H9 (cell line): ENCODE measurements at regions not wholly inside any gene's neighbourhood (a gene's known extent, or its start where the extent isn't known, plus 50 kb on each side); places are given as distances from the start of the nearest gene placed in this dataset.

Experiments used
- DNase-seq: peaks from one replicate; pipeline ENCODE4 v3.0.0-alpha.2; 2017
- H2AFZ ChIP-seq: one replicate; pipeline ENCODE4 v1.6.1; 2013; ENCODE audit warnings: mild to moderate bottlenecking, low read length, control low read depth, moderate library complexity
- H2AK5ac ChIP-seq: 2 replicates; pipeline ENCODE4 v1.6.1; 2013; ENCODE audit warnings: low read length, control low read depth, mixed read lengths; ENCODE audit not compliant: insufficient read length
- H2BK120ac ChIP-seq: one replicate; pipeline ENCODE4 v1.6.1; 2013; ENCODE audit warnings: low read depth, mild to moderate bottlenecking, low read length, control low read depth, inconsistent platforms; ENCODE audit not compliant: poor library complexity, severe bottlenecking
- H2BK12ac ChIP-seq: 2 replicates; pipeline ENCODE4 v1.6.1; 2013; ENCODE audit warnings: low read length, control low read depth, mixed read lengths, low read depth; ENCODE audit not compliant: insufficient read length
- H2BK15ac ChIP-seq: 2 replicates; pipeline ENCODE4 v1.6.1; 2013; ENCODE audit warnings: low read depth, low read length, control low read depth
- H2BK20ac ChIP-seq: one replicate; pipeline ENCODE4 v1.6.1; 2013; ENCODE audit warnings: low read depth, mild to moderate bottlenecking, low read length, control low read depth, inconsistent platforms; ENCODE audit not compliant: poor library complexity, severe bottlenecking
- H2BK5ac ChIP-seq: 2 replicates; pipeline ENCODE4 v1.6.1; 2013; ENCODE audit warnings: low read length, control low read depth, mixed read lengths; ENCODE audit not compliant: insufficient read length
- H3K14ac ChIP-seq: 2 replicates; pipeline ENCODE4 v1.6.1; 2013; ENCODE audit warnings: low read length, control low read depth; ENCODE audit not compliant: insufficient read depth
- H3K18ac ChIP-seq: 2 replicates; pipeline ENCODE4 v1.6.1; 2013; ENCODE audit warnings: low read depth, mild to moderate bottlenecking, mixed read lengths, low read length, control low read depth; ENCODE audit not compliant: insufficient read length
- H3K23ac ChIP-seq: 2 replicates; pipeline ENCODE4 v1.6.1; 2013; ENCODE audit warnings: low read length, control low read depth, mixed read lengths, low read depth; ENCODE audit not compliant: insufficient read length
- H3K23me2 ChIP-seq: 2 replicates; pipeline ENCODE4 v1.6.1; 2013; ENCODE audit warnings: low read depth, mild to moderate bottlenecking, mixed read lengths, low read length, control low read depth; ENCODE audit not compliant: insufficient read length, poor library complexity, severe bottlenecking
- H3K27ac ChIP-seq: 2 replicates; pipeline ENCODE4 v1.5.1; 2013; ENCODE audit warnings: low read length, control low read depth, mixed read lengths, low read depth; ENCODE audit not compliant: insufficient read length
- H3K27me3 ChIP-seq: 2 replicates; pipeline ENCODE4 v1.6.1; 2013; ENCODE audit warnings: low read length, control low read depth, inconsistent platforms; ENCODE audit not compliant: insufficient read depth
- H3K4ac ChIP-seq: 2 replicates; pipeline ENCODE4 v1.6.1; 2013; ENCODE audit warnings: low read depth, mild to moderate bottlenecking, control low read depth, inconsistent platforms, low read length, moderate library complexity
- H3K4me1 ChIP-seq: 2 replicates; pipeline ENCODE4 v1.6.1; 2013; ENCODE audit warnings: low read length, control low read depth, inconsistent platforms; ENCODE audit not compliant: insufficient read depth
- H3K4me2 ChIP-seq: 2 replicates; pipeline ENCODE4 v1.6.1; 2013; ENCODE audit warnings: low read length, control low read depth, mixed read lengths; ENCODE audit not compliant: insufficient read length, insufficient read depth
- H3K56ac ChIP-seq: 2 replicates; pipeline ENCODE4 v1.6.1; 2013; ENCODE audit warnings: low read depth, mild to moderate bottlenecking, mixed read lengths, low read length, control low read depth; ENCODE audit not compliant: insufficient read length
- H3K79me1 ChIP-seq: 2 replicates; pipeline ENCODE4 v1.6.1; 2013; ENCODE audit warnings: low read depth, mild to moderate bottlenecking, moderate library complexity, low read length, control low read depth, inconsistent platforms; ENCODE audit not compliant: insufficient read depth, poor library complexity, severe bottlenecking
- H3K79me2 ChIP-seq: 2 replicates; pipeline ENCODE4 v1.6.1; 2013; ENCODE audit warnings: low read length, control low read depth, inconsistent platforms; ENCODE audit not compliant: insufficient read depth
- H3K9ac ChIP-seq: 2 replicates; pipeline ENCODE4 v1.6.1; 2013; ENCODE audit warnings: low read length, control low read depth, mixed read lengths; ENCODE audit not compliant: insufficient read length; ENCODE audit errors: extremely low read depth
- H3K9me3 ChIP-seq: one replicate; pipeline ENCODE4 v1.6.1; 2013; ENCODE audit warnings: low read depth, low read length, inconsistent platforms; ENCODE audit not compliant: control insufficient read depth
- H3T11ph ChIP-seq: one replicate; pipeline ENCODE4 v1.6.1; 2013; ENCODE audit warnings: mild to moderate bottlenecking, low read length, control low read depth, inconsistent platforms
- H4K20me1 ChIP-seq: one replicate; pipeline ENCODE4 v1.6.1; 2013; ENCODE audit not compliant: control insufficient read depth, insufficient read length, insufficient read depth
- H4K5ac ChIP-seq: 2 replicates; pipeline ENCODE4 v1.6.1; 2013; ENCODE audit warnings: low read depth, mild to moderate bottlenecking, mixed read lengths, low read length, control low read depth; ENCODE audit not compliant: insufficient read length
- H4K8ac ChIP-seq: replicated peaks from 2 replicates; pipeline ENCODE4 v1.6.1; 2013; ENCODE audit warnings: low read length, control low read depth, mixed read lengths, low read depth; ENCODE audit not compliant: insufficient read length
- H4K91ac ChIP-seq: 2 replicates; pipeline ENCODE4 v1.6.1; 2013; ENCODE audit warnings: low read depth, mild to moderate bottlenecking, moderate library complexity, mixed read lengths, low read length, control low read depth; ENCODE audit not compliant: insufficient read length
- H3K27ac Mint-ChIP-seq, 3 experiments: 2 replicates in 2 of 3; 3 replicates in 1 of 3; pipeline ENCODE4 v1.8.0; 2020 to 2021; ENCODE audit warnings: mixed read lengths in 3 of 3, mild to moderate bottlenecking in 1 of 3, moderate library complexity in 1 of 3
- H3K27me3 Mint-ChIP-seq: 2 replicates; pipeline ENCODE4 v1.8.0; 2021; ENCODE audit warnings: low read depth, mild to moderate bottlenecking, moderate library complexity, mixed read lengths
- H3K36me3 Mint-ChIP-seq, 3 experiments: 2 replicates in 2 of 3; 3 replicates in 1 of 3; pipeline ENCODE4 v1.8.0; 2020 to 2021; ENCODE audit warnings: low read depth in 3 of 3, mixed read lengths in 3 of 3; ENCODE audit not compliant: insufficient read depth in 1 of 3
- H3K4me1 Mint-ChIP-seq, 2 experiments: 2 replicates each; pipeline ENCODE4 v1.8.0; 2020; ENCODE audit warnings: mixed read lengths in 2 of 2
- H3K4me3 Mint-ChIP-seq, 2 experiments: 2 replicates in 1 of 2; 3 replicates in 1 of 2; pipeline ENCODE4 v1.8.0; 2020 to 2021; ENCODE audit warnings: mild to moderate bottlenecking in 2 of 2, mixed read lengths in 2 of 2, moderate library complexity in 1 of 2
- H3K9me3 Mint-ChIP-seq, 2 experiments: 2 replicates in 1 of 2; 3 replicates in 1 of 2; pipeline ENCODE4 v1.8.0; 2020; ENCODE audit warnings: mild to moderate bottlenecking in 2 of 2, mixed read lengths in 2 of 2, moderate library complexity in 1 of 2
- CTCF ChIP-seq: fragments of 200-600 bp; sonication (generic); conservative IDR thresholded peaks from 3 replicates; pipeline ENCODE4 v1.8.0; 2021; ENCODE audit warnings: antibody characterized with exemption, mild to moderate bottlenecking
- WGBS: extraction: QIAGEN DNeasy Blood & Tissue Kit; methylation state at CpG from one replicate; pipeline ENCODE4 v1.1.7; 2013; ENCODE audit warnings: missing lambda C conversion rate, low lambda C conversion rate, mixed read lengths; ENCODE audit not compliant: insufficient read length; ENCODE audit errors: extremely low coverage; 5-methylcytosine and 5-hydroxymethylcytosine counted together

GRCh38 chr2:14815201-14815600 is 182.7 kb downstream of the LRATD1 start:
- H3K9me3 Mint-ChIP-seq = peaks cover 25 to 26% of the 10 kb centered on the region in 2 experiments
- no peaks in the 10 kb centered on the region for H3K27me3 ChIP-seq
- no peak overlapping the region for H4K91ac ChIP-seq
- H4K8ac ChIP-seq = no peak overlapping the region
- H3K27ac ChIP-seq = no peak overlapping the region
- H3T11ph ChIP-seq = no peak overlapping the region
- H3K4me1 ChIP-seq = no peaks in the 10 kb centered on the region
- no peak overlapping the region for H2AFZ ChIP-seq
- no peak overlapping the region for H3K9ac ChIP-seq
- WGBS = no CpG with 5 or more reads among the region's 1 CpG
- no peak overlapping the region for H2AK5ac ChIP-seq
- no peaks in the 10 kb centered on the region for H3K9me3 ChIP-seq
- H2BK20ac ChIP-seq = no peak overlapping the region
- no peak overlapping the region for H2BK120ac ChIP-seq
- no peak overlapping the region for H2BK15ac ChIP-seq
- no peaks in the 10 kb centered on the region for H3K79me1 ChIP-seq
- H3K14ac ChIP-seq = no peak overlapping the region
- DNase-seq = no peak
- no peak overlapping the region for H4K5ac ChIP-seq
- H3K4me2 ChIP-seq = no peak overlapping the region
- no peak overlapping the region for H2BK5ac ChIP-seq
- no peaks in the 10 kb centered on the region for H3K23me2 ChIP-seq
- H3K18ac ChIP-seq = no peak overlapping the region
- no peaks in the 10 kb centered on the region for H4K20me1 ChIP-seq
- no peak overlapping the region for H3K23ac ChIP-seq
- H3K4ac ChIP-seq = no peak overlapping the region
- no peaks in the 10 kb centered on the region; the same call in 1 of the 2 replicates for H3K27me3 Mint-ChIP-seq
- no peak for TF ChIP-seq CTCF
- no peaks in the 10 kb centered on the region for H3K4me1 Mint-ChIP-seq
- H3K79me2 ChIP-seq = no peaks in the 10 kb centered on the region
- no peak overlapping the region for H3K4me3 Mint-ChIP-seq
- H2BK12ac ChIP-seq = no peak overlapping the region
- no peak overlapping the region for H3K56ac ChIP-seq
- H3K36me3 Mint-ChIP-seq = peaks cover 2 to 4% (median 2%) of the 10 kb centered on the region in 3 experiments; a peak in 5 of 7 replicates
- H3K27ac Mint-ChIP-seq = no peak overlapping the region
